Fibroblast of the aortic adventitia (primary cell): ENCODE measurements at regions not wholly inside any gene's neighbourhood (a gene's known extent, or its start where the extent isn't known, plus 50 kb on each side); places are given as distances from the start of the nearest gene placed in this dataset.

Experiments used
- DNase-seq: peaks from one replicate; pipeline ENCODE4 v3.0.0-alpha.2; 2010; ENCODE audit warnings: low read depth
- H3K4me3 ChIP-seq: 2 replicates; pipeline ENCODE4 v1.5.1; 2011; ENCODE audit warnings: low read depth, mild to moderate bottlenecking, control low read depth, low read length, moderate library complexity
- TF ChIP-seq, protein P1 (sequence below): IDR thresholded peaks from 2 replicates; pipeline ENCODE4 v1.5.1; 2011; ENCODE audit warnings: mild to moderate bottlenecking, low read length, control low read depth, inconsistent platforms; ENCODE audit not compliant: insufficient read depth

DNA sequence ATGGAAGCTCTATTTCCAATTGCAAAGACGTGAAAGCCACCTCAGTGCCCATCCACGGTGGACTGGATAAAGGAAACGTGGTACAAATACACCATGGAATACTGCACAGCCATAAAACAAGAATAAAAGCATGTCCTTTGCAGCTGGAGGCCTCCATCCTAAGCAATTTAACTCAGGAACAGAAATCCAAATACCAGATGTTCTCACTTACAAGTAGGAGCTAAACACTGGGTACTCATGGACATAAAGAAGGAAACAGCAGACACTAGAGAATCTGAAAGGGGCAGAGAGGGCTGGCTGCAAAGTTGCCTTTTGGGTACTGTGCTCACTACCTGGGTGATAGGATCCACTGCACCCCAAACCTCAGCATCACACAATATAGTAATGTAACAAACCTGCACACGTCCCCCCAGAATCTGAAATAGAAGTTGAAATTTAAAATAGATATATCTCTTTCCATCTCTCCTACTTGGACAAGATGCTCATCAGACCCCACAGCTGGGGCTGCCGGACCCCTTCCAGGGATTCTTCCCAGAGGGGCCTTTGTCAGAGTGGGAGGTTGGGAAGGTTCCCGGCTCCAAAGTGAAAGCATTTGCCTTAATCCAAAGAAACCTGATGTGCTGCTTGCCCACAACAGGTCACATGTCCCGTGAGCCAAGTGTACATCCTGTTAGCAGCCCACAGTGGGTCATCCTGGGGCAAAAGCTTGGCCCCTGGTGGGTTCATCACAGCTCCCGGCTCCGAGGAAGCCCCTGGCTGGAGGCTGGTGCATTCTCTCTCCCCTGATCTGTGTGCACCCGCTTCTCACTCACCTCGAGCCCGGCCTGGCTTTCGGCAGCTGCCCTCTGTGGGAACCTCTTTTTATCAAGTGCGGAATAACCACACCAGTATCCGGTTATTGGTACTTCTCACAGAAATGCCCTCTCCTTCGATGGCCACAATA lies 172.3 kb upstream of the PPP2R2D start:
- no peak for DNase-seq
- TF ChIP-seq, protein P1, sequence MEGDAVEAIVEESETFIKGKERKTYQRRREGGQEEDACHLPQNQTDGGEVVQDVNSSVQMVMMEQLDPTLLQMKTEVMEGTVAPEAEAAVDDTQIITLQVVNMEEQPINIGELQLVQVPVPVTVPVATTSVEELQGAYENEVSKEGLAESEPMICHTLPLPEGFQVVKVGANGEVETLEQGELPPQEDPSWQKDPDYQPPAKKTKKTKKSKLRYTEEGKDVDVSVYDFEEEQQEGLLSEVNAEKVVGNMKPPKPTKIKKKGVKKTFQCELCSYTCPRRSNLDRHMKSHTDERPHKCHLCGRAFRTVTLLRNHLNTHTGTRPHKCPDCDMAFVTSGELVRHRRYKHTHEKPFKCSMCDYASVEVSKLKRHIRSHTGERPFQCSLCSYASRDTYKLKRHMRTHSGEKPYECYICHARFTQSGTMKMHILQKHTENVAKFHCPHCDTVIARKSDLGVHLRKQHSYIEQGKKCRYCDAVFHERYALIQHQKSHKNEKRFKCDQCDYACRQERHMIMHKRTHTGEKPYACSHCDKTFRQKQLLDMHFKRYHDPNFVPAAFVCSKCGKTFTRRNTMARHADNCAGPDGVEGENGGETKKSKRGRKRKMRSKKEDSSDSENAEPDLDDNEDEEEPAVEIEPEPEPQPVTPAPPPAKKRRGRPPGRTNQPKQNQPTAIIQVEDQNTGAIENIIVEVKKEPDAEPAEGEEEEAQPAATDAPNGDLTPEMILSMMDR = no peak
- no peak overlapping the region for H3K4me3 ChIP-seq

DNA sequence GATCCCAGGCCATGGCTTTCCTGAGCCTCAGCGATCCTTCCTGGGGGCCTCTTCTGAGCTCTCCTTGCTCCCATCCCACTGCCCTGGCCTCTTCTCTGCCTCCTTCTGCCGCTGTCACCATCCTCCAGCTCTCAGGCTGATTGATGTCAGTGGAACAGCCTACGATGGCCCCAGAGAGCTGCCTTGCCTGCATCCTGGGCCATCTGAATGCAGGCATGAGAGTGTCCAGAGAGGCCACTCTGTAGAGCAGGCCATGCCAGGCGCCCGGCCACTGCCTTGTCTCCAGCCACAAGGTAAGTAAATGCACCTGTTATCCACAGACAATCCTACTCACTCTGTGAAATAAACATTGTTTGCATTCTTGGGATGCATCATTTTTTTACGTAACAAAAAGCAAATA lies 171.4 kb upstream of the PPP2R2D start:
- no peak for DNase-seq
- TF ChIP-seq, protein P1 = no peak
- no peak overlapping the region for H3K4me3 ChIP-seq

DNA sequence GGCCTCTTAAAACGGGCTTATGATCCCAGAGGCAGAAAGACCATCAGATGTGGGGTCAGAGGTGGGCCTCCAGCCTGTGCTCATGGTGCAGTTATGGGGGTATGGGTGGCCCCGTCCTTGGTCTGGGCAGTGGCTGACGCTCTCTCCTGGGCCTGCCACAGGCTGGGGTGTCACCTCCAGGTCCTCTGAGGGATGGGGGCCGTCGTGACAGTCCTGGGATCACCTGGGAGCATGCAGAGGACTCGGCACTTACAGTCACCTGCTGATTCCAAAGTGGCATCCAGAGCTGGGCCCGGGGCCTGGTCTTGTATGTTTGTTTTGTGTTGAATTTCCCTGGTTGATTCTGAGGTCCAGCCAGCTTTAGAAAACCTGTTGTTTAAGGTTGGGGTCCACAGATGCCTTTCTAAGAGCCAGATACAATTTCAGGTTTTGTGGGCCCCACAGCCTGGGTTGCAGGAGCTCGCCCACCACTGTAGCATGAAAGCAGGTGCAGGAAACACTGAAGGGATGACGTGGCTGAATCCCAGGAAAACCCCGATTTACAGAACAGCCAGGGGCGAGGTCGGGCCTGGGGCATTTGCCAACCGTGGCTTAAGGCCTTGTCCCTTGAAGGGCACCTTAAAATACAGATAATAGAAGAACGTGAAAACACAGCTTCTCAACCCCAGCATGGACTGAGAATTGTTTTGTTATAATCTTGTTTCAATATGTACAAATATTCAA lies 170.7 kb upstream of the PPP2R2D start:
- H3K4me3 ChIP-seq = no peak overlapping the region
- DNase-seq = no peak
- TF ChIP-seq, protein P1 = no peak

DNA sequence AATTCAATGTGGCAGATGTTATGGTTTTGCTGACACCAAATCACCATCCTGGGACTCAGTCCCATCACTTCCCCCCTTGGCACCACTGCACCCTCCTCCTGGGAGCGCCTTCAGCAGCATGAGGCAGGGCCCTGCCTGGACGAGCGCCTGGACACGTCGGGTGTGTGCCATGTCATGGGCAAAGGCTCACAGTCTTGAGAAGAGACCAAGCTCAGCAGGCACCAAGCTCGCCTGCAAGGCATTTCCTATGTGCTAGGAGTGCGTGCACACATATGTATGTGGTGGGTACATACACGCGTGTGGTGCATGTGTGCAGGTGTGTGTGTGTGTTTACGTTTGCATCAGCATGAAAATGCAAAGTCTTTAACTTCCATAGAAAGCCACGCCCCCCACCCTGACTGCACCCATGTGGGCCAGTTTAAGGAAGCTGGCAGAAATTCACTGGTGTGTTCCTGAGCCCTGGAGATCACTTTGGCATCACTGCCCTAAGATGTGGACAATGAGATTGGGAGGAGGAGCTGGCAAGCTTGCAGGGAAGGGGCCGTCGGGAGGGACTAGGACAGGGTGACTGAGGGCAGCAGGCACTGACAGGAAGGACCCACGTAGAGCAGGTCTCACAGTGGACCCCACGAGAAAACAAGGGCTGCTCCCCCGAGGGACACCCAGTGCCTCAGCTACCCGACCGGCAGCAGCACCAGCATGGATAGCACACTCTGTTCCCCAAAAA lies 169.9 kb upstream of the PPP2R2D start:
- no peak overlapping the region for H3K4me3 ChIP-seq
- TF ChIP-seq, protein P1 = no peak
- no peak for DNase-seq

DNA sequence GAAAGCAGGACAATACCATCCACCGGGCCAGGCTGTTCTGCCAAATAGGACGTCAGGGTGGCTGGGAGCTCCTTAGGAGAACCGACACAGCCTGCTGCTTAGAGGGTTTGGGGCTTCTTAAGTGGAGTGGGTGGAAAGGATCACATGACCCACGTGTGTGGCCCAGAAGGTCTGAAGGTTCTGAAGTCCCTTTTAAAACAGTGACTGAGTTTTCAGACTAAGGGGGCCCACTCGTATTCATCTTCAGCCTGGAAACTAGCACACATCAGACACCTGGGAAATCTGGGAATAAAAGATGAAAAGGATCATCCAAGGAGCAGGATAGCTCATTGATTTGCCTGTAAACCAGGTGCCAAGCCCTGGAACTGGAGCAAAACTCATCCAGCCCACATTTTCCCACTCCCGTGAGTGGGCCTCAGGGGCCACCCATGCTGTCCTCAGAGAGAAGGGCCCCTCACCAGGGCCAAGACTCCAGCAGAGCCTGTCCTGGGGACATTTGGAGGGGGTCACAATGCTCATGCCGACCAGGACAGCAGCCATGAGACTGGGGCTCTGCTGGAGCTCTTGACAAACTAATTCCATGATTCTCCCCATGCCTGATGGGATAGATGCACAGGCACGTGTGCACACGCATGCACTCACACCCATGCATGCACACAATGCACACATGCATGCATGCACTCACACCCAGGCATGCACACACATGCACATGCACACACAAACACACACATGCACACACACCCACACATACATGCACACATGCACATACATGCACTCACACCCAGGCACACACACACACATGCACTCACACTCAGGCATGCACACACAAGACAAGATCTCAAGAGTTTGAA lies 168.8 kb upstream of the PPP2R2D start:
- no peak overlapping the region for H3K4me3 ChIP-seq
- no peak for DNase-seq
- TF ChIP-seq, protein P1 = no peak

DNA sequence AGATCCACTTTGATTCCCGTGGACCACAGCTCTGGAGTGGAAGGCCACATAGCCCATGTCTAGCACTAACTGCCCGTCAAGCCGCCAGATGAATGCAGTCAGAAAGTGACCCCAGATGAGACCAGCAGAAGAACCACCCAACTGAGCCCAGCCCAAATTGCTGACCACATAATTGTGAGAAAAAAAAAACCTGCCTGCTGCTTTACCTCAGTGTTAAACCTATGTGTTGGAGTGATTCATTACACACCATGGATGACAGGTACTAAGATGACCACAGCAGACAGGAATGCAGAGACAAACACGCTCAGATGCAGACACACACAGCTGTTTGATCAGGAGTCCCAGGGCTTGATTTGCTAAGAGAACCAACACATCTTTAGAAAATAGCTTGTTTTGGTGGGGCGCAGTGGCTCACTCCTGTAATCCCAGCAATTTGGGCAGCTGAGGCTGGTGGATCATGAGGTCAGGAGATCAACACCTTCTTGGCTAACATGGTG lies 168.1 kb upstream of the PPP2R2D start:
- DNase-seq = no peak

More for the DNA sequence above, 168.1 kb upstream of the PPP2R2D start:
- H3K4me3 ChIP-seq = no peak overlapping the region
- TF ChIP-seq, protein P1 = no peak
